Activated T-cell treated with anti-CD3 and anti-CD28 coated beads for 1 hour (primary cell): ENCODE measurements at regions not wholly inside any gene's neighbourhood (a gene's known extent, or its start where the extent isn't known, plus 50 kb on each side); places are given as distances from the start of the nearest gene placed in this dataset.
A peak's percentile ranks its signal among the peaks of the same experiment; 100 is the strongest.
"Not testable (repeated sequence)": the region's sequence is repeated elsewhere in the genome, so short reads cannot be mapped to it uniquely, and the experiment has no call there.

Experiments
- DNase-seq: peaks from one replicate; pipeline ENCODE4 v3.0.0-alpha.2; 2020; ENCODE audit warnings: low read depth

DNA sequence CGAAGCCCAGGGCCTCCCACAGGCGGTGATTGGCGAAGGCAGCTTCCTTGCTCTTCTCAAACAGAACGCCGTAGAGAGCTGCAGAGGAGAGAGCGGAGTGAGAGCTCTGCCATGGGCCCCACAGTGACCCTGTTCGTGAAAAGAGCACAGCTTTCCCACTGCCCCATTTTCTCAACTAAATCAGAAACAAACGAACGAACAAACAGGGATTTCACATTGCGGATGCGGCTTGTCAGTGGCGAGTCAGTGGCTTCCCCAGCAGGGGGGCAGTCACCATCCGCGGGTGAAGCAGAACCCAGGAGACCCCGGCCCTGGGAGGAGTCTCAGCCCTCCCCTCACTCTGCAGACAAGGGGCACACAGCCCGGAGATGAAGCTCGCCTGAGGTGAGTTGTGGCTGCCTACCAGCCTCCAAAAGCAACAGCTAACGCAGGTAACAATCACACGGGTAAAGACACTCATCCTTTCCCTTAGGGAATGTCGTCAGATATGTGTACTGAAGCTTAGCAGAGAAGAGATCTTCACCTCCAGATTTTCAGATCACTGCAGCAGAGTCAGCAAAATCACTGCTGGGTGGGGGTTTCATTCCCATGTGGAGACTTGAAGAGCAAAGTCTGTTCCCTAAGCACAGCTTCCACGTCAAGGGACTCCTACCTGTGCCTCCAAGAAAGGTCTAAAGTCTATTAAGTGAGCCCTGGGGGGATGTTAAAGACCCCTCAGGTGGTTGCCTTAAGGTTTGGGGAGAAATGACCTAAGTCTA lies 51.2 kb upstream of the GPR31 start:
- no peak for DNase-seq

GRCh38 chr6:167209577-167209975 lies 51.8 kb upstream of the GPR31 start:
- DNase-seq: no peak

DNA sequence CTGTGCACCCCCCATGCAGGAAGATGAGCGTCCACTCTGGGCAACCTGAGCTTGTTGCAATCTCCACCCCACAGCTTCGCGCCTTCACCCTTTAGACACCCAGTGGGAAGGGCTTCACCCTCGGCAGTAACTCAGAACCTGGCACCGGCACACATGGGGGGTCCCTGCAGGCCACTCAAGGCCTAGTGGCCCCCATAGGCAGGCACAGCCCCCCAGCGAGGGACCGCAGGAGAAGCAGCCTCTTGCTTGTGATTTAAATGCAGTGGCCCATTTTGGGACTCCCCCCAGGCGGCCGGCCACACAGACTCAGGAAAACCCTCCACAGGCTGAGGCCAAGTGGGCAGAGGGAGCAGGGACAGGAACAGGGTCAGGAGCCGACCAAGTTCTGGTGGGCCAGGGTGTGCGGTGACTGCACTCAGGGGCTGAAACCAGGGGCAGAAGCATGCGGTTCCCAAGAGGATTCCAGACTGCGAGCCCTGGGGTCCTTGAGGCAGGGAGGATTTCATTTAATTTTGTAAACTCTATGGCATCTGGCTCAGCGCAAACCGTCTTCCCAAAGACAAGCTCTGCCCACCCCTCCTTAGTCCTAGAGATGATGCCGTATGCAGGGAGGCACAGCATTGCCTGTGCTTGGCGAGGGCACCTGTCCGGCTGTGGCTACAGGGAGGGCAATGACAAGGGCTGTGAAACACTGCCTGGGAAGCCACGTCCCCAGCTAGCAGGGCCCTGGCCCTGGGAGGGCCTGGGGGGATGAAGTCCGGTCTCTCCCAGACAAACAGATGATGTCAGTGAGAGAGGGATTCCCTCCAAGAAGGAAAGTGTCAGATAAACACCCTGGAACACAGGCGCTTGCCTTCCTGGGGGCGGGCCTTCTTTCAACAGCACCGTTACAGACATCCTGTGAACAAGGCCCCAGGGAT lies 52.9 kb upstream of the GPR31 start:
- no peak for DNase-seq

DNA sequence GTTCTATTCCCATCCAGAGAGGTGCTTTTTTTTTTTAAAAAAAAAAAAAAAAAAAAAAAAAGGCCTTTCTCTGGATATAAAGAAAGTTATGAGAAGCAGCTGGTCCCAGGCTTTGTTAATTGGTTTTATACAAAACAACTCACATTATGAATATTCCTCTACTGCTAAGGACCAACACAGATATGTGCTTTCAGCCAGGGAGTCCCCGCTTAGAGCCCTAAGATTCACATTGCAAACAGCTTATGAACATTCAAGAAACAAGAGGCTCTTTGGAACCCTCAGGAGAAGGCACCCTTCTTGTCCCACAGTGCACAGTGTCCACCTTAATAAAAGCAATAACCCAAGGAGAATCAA lies 53.5 kb upstream of the GPR31 start:
- no peak for DNase-seq

DNA sequence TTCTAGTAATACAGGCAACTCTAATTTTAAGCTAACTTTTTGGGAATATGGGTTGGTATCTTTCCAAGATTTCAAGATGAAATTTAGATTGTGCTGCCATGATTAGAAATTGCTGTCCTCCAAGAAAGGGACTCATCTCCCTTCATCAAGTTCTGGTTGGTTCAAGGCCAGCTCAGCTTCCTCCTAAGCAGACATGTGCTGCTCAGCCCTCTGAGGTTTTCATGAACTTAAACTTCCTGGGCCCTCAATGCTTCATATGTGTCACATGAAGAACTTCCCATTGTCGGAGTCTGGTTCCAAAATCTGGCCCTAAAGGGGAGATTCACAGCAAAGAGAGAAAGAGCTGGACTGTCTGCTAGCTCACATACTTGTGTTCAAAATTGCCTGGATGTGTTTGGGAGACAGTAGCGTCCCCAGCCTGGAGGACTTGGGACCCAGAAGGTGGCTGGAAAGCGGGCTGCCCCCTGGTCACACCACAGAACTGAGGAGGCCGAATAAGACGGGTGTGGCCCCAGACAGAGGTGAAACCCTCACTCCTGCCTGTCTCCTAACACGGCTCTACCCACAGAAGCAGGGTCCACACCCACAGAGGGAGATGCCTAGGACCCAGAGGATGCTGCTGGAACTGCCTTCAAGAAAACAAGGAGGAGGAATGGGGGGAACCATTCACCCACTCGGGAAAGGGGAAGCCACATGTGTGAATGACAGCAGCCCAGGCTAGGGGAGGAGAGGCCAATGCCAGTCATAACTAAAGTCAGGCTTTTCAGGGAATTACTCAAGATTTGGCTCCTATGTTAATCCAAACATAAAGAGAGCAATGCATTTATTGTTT lies 54.3 kb upstream of the GPR31 start:
- DNase-seq: no peak

DNA sequence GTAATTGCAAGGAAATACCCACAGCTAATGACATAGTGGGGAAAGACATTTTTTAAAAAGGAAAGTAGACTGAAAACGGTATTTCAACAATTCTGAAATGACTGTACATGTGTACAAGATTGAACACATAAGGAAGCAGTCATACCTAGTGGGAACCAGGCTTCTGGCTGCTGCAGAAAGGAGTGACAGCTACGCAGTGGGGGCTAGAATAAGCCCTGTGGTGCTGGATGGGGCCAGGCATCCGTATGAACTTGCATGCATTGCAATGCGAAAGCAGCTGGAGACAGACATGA lies 54.9 kb upstream of the GPR31 start:
- DNase-seq: no peak

- no peak for DNase-seq
These were observed 56.4 kb upstream of the GPR31 start for GRCh38 chr6:167214206-167214605.

GRCh38 chr6:167215429-167216250 lies 57.9 kb upstream of the GPR31 start:
- not testable (repeated sequence) for DNase-seq

DNA sequence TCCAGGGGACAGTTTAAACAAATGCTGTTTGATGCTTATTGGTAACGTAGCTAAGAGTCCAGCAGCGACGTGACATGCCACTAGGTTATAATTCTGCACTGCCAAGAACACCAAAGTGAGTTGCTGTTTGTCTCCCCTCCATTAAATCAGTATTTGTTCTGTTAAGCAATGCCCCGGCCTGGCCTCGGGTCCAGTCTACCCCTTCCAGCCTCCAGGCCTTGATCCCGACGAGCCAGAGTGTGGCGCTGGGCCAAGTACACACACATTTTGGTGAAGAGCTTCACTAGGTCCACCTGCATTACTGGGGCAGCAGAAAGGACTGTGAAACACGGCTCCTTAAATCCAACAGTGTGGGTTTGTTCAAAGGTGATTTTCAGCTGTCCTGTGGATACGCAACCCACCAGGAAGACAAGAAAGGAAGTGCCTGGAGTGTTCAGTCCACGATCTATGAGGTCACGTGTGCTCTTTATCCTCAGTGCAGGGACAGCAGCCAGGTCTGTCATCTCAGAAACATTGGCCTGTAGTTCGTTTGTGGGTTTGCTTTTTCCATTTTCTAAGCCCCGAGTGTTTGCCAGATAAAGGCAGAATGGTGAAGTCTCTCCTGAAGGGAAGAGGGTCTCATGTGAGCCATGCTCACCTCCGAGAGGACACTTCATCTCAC lies 58.7 kb upstream of the GPR31 start:
- DNase-seq: not testable (repeated sequence)

GRCh38 chr6:167217073-167217472 lies 59.3 kb upstream of the GPR31 start:
- DNase-seq: not testable (repeated sequence)

DNA sequence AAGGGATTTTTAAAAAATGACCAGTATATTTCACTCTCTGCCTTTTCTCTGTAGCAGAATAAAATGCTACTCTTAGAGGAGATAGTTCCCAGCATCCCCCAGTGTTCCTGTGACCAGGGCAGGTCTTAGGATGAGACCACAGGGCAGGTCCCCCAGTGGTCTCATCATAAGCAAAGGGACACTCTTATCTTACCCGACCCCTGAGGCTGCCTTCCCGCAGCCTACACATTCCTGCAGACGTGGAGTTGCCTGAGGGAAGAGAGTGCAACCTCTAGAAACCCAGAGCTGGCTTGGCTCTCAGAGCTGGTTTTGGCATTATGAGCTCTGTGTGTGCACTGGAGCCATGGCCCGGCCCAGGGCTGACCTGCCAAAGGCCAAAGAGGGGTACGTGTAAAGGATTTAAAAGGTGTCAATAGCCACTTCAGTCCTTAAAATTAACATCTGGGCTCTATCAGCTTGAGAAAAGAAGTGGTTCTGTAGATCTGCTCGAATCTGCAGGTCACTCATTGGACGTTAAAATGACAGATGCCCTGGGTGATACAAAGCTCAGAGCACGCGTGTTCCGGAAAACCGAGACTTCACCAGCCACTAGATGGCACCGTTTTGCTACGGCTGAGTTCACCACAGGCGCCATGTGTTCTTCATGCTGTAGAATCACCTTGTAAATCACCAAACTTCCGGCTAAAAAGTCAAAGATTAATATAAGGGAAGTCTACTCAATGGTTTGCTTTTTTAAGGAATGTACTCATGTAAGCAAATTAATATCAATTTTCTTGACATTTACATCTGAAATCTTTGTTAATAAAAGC lies 60.4 kb upstream of the GPR31 start:
- peak; percentile 5 for DNase-seq

GRCh38 chr6:167219079-167219478 lies 61.3 kb upstream of the GPR31 start:
- DNase-seq: not testable (repeated sequence)

DNA sequence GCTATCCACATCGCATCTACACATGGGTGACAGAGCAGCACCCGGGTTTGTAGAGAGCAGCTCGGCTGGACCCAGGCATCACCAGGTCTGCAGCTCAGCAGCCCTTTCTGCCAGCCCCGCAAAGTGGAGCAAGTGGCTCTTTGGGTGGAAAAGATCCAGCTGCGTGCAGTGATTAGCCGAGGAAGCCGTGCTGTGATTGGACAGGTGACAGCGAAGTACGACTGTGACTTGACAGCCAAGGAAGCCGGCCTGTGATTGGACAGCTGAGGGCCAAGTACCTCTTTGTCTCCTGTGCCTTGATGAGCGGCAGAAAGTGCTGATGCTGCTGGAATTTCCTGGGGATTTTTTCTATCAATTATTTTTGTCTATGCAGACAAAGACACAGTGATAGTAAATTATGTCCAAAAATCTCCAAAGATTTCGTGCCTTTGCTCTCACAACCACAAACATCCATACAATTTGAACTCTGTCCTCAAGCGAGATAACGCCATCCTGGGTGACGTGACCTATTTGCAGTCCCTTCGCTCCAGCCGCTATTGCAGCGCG lies 62.3 kb upstream of the GPR31 start:
- no peak for DNase-seq

DNA sequence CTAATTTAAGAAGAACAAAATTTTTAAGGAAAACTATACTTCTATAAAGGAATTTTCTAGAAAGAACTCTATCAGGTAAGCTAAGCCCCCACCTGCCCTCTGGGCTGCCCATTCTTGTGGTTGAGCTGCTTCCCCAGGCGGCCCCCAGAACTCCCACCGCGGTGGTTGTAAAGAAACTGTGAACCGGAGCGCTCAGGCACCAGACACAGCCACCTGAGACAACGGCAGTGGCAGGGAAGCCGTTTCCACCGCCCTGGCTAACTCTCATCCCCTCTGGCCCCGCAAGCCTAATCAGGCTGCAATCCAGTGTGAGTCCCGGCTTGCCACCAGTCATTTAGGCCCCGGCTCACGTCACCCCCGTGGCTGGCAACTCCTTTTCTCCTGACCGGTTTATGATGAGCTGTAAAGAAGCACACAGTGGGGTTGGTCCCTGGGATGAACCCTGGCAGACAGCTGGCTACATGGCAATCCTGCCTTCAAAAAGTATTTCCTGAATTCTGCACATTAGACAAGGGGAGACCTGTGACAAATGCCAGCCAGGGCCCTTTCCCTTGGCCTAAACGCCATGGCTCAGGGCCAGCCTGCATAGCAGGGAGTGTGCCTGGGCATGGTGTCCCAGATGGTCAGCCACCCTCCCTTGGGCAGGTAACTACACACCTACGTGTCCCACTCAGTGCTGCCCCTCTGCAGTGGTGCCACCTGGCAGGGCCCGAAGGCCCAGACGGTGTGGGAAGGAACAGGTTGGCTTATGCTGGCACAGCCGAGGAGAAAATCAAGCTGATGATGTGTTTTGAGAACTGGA lies 63.8 kb upstream of the GPR31 start:
- no peak for DNase-seq

DNA sequence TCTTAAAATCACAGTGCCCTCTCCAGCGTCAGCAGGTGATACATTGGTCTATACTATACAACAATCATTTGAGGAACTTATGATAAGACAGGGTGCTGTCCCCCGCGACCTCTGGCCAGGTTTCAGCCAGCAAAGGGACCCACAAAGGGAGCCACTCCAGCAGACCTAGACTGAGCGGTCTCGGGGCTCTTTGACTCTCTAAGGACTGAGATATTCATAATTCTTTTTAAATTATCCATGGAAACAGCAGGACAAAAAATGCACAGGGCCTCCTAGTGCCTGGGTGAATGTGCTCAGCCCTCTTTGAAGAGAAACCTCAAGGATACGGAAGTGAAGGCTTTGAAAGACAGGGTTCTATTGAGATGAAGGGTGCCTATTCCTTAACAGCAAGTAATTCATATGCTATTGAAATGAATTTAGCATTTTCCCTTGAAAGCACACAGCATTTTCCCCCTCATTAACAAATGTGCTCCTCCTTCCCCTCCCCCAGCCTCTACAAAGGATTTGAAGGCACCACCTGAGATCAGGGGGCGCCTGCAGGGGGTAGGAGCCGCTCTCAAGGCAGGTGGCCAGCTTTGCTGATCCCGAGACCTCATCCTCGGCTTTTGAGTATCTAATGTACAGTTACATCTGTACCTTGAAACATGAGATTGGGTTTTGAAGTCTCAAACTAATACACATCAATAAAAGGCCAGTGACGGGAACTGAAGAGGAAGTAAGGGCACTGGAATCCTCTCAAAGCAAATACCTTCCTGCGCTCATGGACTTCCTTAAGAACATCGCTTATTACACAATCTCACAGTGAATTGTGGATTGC lies 65.3 kb upstream of the UNC93A start:
- not testable (repeated sequence) for DNase-seq

DNA sequence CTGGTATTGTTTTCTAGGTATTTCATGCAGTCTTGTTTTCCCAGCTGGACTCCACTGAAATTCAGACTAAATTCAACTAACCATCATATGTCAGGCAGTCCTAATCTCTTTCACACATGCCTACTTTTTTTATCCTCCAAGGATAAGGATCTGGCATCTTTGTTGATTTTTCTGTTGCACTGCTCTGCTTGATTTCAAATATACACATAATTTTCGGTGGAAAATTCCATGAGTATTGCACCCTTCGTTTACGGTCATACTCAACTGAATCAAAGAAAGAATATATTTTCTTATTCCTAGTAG lies 64.8 kb upstream of the UNC93A start:
- no peak for DNase-seq

DNA sequence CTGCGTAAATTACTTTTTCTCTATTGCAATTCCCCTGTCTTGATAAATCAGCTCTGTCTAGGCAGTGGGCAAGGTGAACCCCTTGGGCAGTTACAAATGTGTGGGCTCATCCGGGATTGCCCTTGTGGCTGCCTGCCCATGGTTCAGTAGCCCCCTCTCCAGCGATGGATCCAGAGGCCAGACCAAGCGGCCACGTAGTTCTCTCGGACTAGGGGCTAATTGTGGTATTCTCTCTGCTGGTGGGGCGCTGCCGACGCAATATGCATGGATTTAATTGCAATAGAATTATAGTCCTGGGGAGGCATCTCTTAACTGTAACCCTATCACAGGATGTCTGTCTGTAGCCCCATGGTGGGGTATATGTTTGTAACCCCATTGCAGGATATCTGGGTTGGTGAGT lies 64.3 kb upstream of the UNC93A start:
- DNase-seq: no peak

GRCh38 chr6:167227984-167228383 lies 63.1 kb upstream of the UNC93A start:
- DNase-seq: no peak

DNA sequence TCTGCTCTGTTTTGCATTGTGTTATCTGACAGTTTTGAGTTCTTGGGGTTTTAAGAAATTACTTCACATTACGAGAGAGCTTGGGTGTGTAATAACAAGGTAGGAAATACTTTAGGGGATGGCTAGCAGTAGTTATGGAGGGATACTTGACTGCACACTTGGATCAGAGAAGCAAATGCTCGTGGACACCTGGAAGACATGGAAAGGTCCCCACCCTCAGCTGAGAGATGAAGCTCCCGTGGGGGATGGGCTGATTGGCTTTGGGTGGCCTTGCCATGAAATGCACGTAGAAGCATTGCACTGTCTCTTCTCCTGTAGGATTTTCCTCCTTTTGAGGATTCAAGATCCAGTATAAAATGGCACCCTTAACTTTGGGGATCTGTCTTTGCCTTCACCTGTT lies 61.5 kb upstream of the UNC93A start:
- no peak for DNase-seq
